ENCODE measurements at regions not wholly inside any gene's neighbourhood (a gene's known extent, or its start where the extent isn't known, plus 50 kb on each side); places are given as distances from the start of the nearest gene placed in this dataset.
A peak's percentile ranks its signal among the peaks of the same experiment; 100 is the strongest.

DNA sequence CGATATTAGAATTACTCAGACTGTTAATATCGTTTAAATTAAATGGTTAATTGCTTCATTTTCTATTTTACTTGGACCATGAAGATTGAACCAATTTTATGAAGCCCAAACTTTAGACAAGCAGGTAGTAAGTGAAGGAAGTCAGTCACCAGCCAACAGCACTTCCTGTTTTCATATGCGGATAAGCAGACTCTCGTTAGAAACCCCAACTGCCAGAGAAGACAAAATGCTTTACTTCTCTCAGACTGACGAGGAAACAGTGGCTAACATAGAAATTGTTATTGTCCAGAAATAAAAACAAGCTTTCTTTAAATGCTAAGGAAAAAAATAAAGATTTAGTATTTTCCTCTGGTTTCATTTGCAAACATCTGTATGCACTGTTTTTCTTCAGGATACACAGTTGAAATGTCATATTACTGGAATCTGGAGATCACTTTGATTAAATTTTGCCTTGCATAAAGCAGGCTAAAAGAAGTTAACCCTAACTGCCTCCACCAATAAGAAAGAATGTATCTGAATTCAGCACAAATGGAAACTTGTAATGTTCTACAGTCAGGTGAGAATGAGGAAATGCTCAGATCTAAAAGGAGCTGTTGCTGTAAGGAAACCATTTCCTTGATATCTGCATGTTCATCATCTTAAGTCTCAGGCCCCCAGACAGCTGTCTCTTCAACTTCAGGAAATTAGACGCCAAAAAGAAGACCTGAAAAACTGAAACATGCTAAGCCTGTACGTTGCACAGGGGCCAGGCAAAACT, 129.8 kb upstream of the SAMSN1 start (continued):
- no peak for TF ChIP-seq MYC (IDR thresholded peaks at IDR 0.05; ENCODE audit: insufficient read depth, insufficient read length, insufficient replicate concordance, low read length, severe bottlenecking)
- TF ChIP-seq ZNF24 (IDR thresholded peaks at IDR 0.05), result 0 out of 2 replicates have a peak, but pooled peaks have one; percentile 12
- TF ChIP-seq EP300 (IDR thresholded peaks at IDR 0.05; ENCODE audit: borderline replicate concordance in 1 of 2, control insufficient read depth in 1 of 2, low read depth in 2 of 2, low read length in 2 of 2), result 0 out of 4 replicates have a peak, but pooled peaks of 1 of the 2 experiments have one; percentile 25
- no peak for TF ChIP-seq FOXM1 (IDR thresholded peaks at IDR 0.05; ENCODE audit: low read depth, low read length)

DNA sequence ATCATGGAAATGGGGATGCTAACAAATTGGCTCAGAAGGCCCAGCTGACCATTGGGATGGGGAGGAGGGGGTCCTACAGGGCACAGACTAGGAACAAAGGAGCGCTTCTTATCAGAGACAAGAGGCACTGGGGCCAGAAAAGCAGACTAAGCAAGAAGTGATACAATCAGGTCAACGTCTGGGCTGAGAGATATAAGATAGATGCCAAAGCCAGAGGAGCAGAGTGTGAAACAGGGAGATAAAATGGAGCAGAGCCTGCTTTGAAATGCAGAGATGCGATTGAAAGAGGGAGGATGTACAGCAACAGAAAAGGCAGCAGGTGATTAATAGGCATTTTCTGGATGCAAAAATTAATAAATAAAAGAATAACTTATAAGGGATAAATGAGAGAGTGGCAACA, 127.5 kb upstream of the SAMSN1 start:
- Histone ChIP-seq H2AFZ (ENCODE audit: control insufficient read depth, low read depth, low read length) (no peak overlapping the region), H3K79me2 (ENCODE audit: control insufficient read depth, insufficient read depth, low read length) (no peaks in the 10 kb centered on the region), H3K9ac (ENCODE audit: control insufficient read depth, insufficient read depth, low read length) (no peak overlapping the region), H4K20me1 (ENCODE audit: control insufficient read depth, insufficient read depth) (no peaks in the 10 kb centered on the region), H3K27me3 (replicated peaks in 1 of 2; ENCODE audit: control insufficient read depth in 2 of 2, insufficient read depth in 2 of 2, low read length in 1 of 2) (no peaks in the 10 kb centered on the region), H3K27ac (ENCODE audit: control insufficient read depth, insufficient read depth) (no peak overlapping the region), H3K4me2 (ENCODE audit: control insufficient read depth, insufficient read depth) (no peak overlapping the region), H3K4me3 (no peak overlapping the region), H3K9me3 (replicated peaks; ENCODE audit: control insufficient read depth, insufficient read depth, low read length) (no peaks in the 10 kb centered on the region; the same call in 2 of the 3 replicates), H3K4me1 (ENCODE audit: control insufficient read depth, insufficient read depth, low read length) (peaks cover 26% of the 10 kb centered on the region), H3K36me3 (ENCODE audit: control insufficient read depth in 2 of 2, insufficient read depth in 2 of 2, low read length in 1 of 2) (no peaks in the 10 kb centered on the region)
- ChIA-PET SMC1A (ENCODE audit: uncharacterized antibody, unreplicated experiment) (interaction anchor here (5.9 kb wide), 1 partner anchor 13 kb away, joined by 33 read pairs; no protein-coding TSS in a partner anchor), POLR2A (no interaction called here), RAD21 (ENCODE audit: unreplicated experiment) (no interaction called here), CTCF (interaction anchor here (2.8 kb wide), 1 partner anchor 64 kb away, joined by 8 read pairs; no protein-coding TSS in a partner anchor)
- no peak for TF ChIP-seq ZNF217 (IDR thresholded peaks at IDR 0.05)
- TF ChIP-seq, protein P1, sequence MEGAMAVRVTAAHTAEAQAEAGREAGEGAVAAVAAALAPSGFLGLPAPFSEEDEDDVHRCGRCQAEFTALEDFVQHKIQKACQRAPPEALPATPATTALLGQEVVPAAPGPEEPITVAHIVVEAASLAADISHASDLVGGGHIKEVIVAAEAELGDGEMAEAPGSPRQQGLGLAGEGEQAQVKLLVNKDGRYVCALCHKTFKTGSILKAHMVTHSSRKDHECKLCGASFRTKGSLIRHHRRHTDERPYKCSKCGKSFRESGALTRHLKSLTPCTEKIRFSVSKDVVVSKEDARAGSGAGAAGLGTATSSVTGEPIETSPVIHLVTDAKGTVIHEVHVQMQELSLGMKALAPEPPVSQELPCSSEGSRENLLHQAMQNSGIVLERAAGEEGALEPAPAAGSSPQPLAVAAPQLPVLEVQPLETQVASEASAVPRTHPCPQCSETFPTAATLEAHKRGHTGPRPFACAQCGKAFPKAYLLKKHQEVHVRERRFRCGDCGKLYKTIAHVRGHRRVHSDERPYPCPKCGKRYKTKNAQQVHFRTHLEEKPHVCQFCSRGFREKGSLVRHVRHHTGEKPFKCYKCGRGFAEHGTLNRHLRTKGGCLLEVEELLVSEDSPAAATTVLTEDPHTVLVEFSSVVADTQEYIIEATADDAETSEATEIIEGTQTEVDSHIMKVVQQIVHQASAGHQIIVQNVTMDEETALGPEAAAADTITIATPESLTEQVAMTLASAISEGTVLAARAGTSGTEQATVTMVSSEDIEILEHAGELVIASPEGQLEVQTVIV (IDR thresholded peaks at IDR 0.05; ENCODE audit: borderline replicate concordance, partially characterized antibody), result no peak
- WGBS (ENCODE audit: insufficient coverage, insufficient replicate concordance, low lambda C conversion rate, missing lambda C conversion rate), result 40% methylated on average over 3 of the region's 3 CpGs
- ATAC-seq (no peak), DNase-seq (ENCODE audit: low read depth, low spot score) (no peak), FAIRE-seq (no peak)
- intact Hi-C loops (cut with micrococcal nuclease; ENCODE audit: unreplicated experiment) (no loop called here), in situ Hi-C loops (cut with MboI) (no loop called here)
- BruUV-seq (replicated peaks), result no TSS peak
